ENCODE measurements at regions not wholly inside any gene's neighbourhood (a gene's known extent, or its start where the extent isn't known, plus 50 kb on each side); places are given as distances from the start of the nearest gene placed in this dataset.

- Histone ChIP-seq H3K4me3 (ENCODE audit: low read depth, low read length) (no peak overlapping the region), H3K36me3 (ENCODE audit: control insufficient read depth, insufficient read depth, low read length) (no peaks in the 10 kb centered on the region), H3K27me3 (ENCODE audit: control insufficient read depth, insufficient read depth, low read length) (no peaks in the 10 kb centered on the region)
- TF ChIP-seq CTCF (IDR thresholded peaks at IDR 0.05; ENCODE audit: insufficient read depth, low read length, severe bottlenecking), result no peak
- FAIRE-seq (no peak), DNase-seq (ENCODE audit: low read depth) (no peak)
Observed at GRCh38 chr5:57831090-57831489, 348.5 kb upstream of the ACTBL2 start.

GRCh38 chr5:57828221-57828620 lies 345.6 kb upstream of the ACTBL2 start:
- Histone ChIP-seq H3K36me3 (ENCODE audit: control insufficient read depth, insufficient read depth, low read length) (no peaks in the 10 kb centered on the region), H3K4me3 (ENCODE audit: low read depth, low read length) (no peak overlapping the region), H3K27me3 (ENCODE audit: control insufficient read depth, insufficient read depth, low read length) (no peaks in the 10 kb centered on the region)
- DNase-seq (ENCODE audit: low read depth), result no peak
- TF ChIP-seq CTCF (IDR thresholded peaks at IDR 0.05; ENCODE audit: insufficient read depth, low read length, severe bottlenecking), result no peak
- no peak for FAIRE-seq

- no peak for TF ChIP-seq CTCF (IDR thresholded peaks at IDR 0.05; ENCODE audit: insufficient read depth, low read length, severe bottlenecking)
- Histone ChIP-seq H3K36me3 (ENCODE audit: control insufficient read depth, insufficient read depth, low read length) (no peaks in the 10 kb centered on the region), H3K4me3 (ENCODE audit: low read depth, low read length) (no peak overlapping the region), H3K27me3 (ENCODE audit: control insufficient read depth, insufficient read depth, low read length) (no peaks in the 10 kb centered on the region)
- FAIRE-seq (no peak), DNase-seq (ENCODE audit: low read depth) (peak; percentile 90)
Observed at GRCh38 chr5:57825031-57825686, 342.5 kb upstream of the ACTBL2 start.

- H3K4me3 ChIP-seq (ENCODE audit: low read depth, low read length), result no peak overlapping the region
- DNase-seq (ENCODE audit: low read depth) (no peak), FAIRE-seq (no peak)
- TF ChIP-seq CTCF (IDR thresholded peaks at IDR 0.05; ENCODE audit: insufficient read depth, low read length, severe bottlenecking), result no peak
- no peaks in the 10 kb centered on the region for H3K27me3 ChIP-seq (ENCODE audit: control insufficient read depth, insufficient read depth, low read length)
- H3K36me3 ChIP-seq (ENCODE audit: control insufficient read depth, insufficient read depth, low read length), result no peaks in the 10 kb centered on the region
Observed at GRCh38 chr5:57824623-57825022, 342.0 kb upstream of the ACTBL2 start.

- peak; percentile 98 for DNase-seq (ENCODE audit: low read depth)
- Histone ChIP-seq H3K4me3 (ENCODE audit: low read depth, low read length) (no peak overlapping the region), H3K27me3 (ENCODE audit: control insufficient read depth, insufficient read depth, low read length) (no peaks in the 10 kb centered on the region), H3K36me3 (ENCODE audit: control insufficient read depth, insufficient read depth, low read length) (no peaks in the 10 kb centered on the region)
- no peak for TF ChIP-seq CTCF (IDR thresholded peaks at IDR 0.05; ENCODE audit: insufficient read depth, low read length, severe bottlenecking)
- FAIRE-seq, result peak; percentile 47
Observed at GRCh38 chr5:57824047-57824446, 341.4 kb upstream of the ACTBL2 start.

- Histone ChIP-seq H3K36me3 (ENCODE audit: control insufficient read depth, insufficient read depth, low read length) (no peaks in the 10 kb centered on the region), H3K27me3 (ENCODE audit: control insufficient read depth, insufficient read depth, low read length) (no peaks in the 10 kb centered on the region), H3K4me3 (ENCODE audit: low read depth, low read length) (no peak overlapping the region)
- DNase-seq (ENCODE audit: low read depth) (no peak), FAIRE-seq (no peak)
- TF ChIP-seq CTCF (IDR thresholded peaks at IDR 0.05; ENCODE audit: insufficient read depth, low read length, severe bottlenecking), result no peak
Observed at GRCh38 chr5:57822651-57823050, 340.0 kb upstream of the ACTBL2 start.
